ENCODE measurements at regions not wholly inside any gene's neighbourhood (a gene's known extent, or its start where the extent isn't known, plus 50 kb on each side); places are given as distances from the start of the nearest gene placed in this dataset.

DNA sequence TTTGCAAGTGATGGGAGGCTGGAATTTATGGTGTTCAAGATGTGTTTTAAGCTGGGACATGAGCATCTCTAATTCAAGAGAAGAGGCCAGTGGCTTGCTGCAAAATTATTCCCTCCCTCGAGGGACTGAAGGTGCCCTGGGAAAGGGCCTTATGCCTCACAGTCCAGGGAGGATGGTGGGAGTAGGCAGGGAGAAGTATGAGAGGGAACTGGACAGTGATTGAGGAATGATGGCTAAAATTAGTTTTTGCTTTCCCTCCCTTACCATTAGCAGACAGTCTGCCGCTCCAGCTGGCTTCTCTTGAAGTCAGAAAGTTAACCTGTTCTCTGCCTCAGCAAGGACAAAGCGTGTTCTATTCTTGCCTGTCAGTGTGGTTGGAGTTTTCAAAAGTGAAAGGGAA is 139.8 kb upstream of the SEMA6D start:
- no peak for TF ChIP-seq TAF1 (CRISPR knock-in tag; IDR thresholded peaks at IDR 0.05)
- no peak for TF ChIP-seq ZNF549 (CRISPR knock-in tag; IDR thresholded peaks at IDR 0.05)
- no peak for TF ChIP-seq JUNB (CRISPR knock-in tag; IDR thresholded peaks at IDR 0.05; ENCODE audit: borderline replicate concordance)
- TF ChIP-seq NFYB (CRISPR knock-in tag; IDR thresholded peaks at IDR 0.05): no peak
- TF ChIP-seq PBX3 (CRISPR knock-in tag; IDR thresholded peaks at IDR 0.05; ENCODE audit: borderline replicate concordance): no peak
- TF ChIP-seq MEIS2 (CRISPR knock-in tag; IDR thresholded peaks at IDR 0.05): no peak
- TF ChIP-seq SMAD3 (CRISPR knock-in tag; IDR thresholded peaks at IDR 0.05): no peak
- TF ChIP-seq FLYWCH1 (CRISPR knock-in tag; IDR thresholded peaks at IDR 0.05): no peak
- TF ChIP-seq ZNF605 (CRISPR knock-in tag; IDR thresholded peaks at IDR 0.05): no peak
- TF ChIP-seq, protein P1, sequence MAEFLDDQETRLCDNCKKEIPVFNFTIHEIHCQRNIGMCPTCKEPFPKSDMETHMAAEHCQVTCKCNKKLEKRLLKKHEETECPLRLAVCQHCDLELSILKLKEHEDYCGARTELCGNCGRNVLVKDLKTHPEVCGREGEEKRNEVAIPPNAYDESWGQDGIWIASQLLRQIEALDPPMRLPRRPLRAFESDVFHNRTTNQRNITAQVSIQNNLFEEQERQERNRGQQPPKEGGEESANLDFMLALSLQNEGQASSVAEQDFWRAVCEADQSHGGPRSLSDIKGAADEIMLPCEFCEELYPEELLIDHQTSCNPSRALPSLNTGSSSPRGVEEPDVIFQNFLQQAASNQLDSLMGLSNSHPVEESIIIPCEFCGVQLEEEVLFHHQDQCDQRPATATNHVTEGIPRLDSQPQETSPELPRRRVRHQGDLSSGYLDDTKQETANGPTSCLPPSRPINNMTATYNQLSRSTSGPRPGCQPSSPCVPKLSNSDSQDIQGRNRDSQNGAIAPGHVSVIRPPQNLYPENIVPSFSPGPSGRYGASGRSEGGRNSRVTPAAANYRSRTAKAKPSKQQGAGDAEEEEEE (CRISPR knock-in tag; IDR thresholded peaks at IDR 0.05; ENCODE audit: borderline replicate concordance): no peak
- TF ChIP-seq ZNF768 (CRISPR knock-in tag; IDR thresholded peaks at IDR 0.05): no peak
- TF ChIP-seq, protein P2, sequence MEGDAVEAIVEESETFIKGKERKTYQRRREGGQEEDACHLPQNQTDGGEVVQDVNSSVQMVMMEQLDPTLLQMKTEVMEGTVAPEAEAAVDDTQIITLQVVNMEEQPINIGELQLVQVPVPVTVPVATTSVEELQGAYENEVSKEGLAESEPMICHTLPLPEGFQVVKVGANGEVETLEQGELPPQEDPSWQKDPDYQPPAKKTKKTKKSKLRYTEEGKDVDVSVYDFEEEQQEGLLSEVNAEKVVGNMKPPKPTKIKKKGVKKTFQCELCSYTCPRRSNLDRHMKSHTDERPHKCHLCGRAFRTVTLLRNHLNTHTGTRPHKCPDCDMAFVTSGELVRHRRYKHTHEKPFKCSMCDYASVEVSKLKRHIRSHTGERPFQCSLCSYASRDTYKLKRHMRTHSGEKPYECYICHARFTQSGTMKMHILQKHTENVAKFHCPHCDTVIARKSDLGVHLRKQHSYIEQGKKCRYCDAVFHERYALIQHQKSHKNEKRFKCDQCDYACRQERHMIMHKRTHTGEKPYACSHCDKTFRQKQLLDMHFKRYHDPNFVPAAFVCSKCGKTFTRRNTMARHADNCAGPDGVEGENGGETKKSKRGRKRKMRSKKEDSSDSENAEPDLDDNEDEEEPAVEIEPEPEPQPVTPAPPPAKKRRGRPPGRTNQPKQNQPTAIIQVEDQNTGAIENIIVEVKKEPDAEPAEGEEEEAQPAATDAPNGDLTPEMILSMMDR (CRISPR knock-in tag; IDR thresholded peaks at IDR 0.05): no peak
- no peak for TF ChIP-seq ZNF274 (CRISPR knock-in tag; IDR thresholded peaks at IDR 0.05)
- no peak for TF ChIP-seq PHF8 (CRISPR knock-in tag; IDR thresholded peaks at IDR 0.05)
